ENCODE measurements at regions not wholly inside any gene's neighbourhood (a gene's known extent, or its start where the extent isn't known, plus 50 kb on each side); places are given as distances from the start of the nearest gene placed in this dataset.

DNA sequence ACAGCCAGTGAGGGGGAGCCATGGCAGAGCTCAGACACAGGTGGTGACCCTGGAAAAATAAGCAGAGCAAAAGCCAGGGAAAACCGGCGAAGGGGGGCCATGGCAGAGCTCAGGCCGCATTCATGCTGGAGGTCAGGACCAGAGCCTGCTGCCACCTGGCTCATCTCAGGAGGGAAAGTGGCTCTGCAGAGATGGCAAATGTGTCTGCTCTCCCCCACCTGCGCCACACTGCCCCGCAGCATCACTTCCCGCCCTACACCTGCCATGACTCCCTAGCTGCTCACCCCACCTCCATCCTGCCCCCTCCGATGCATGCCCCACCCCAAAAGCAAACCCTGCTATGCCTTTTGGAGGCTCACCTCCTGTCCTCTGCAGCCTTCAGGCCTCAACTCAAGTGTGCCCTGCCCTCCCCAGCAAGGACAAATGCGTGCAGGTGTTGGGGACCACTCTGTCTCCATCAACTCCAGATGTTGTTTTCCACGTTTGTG lies 123.2 kb upstream of the FGF3 start:
- no peaks in the 10 kb centered on the region for H4K20me1 ChIP-seq (ENCODE audit: control insufficient read depth, insufficient read depth, low read length, poor library complexity, severe bottlenecking)
- H3K27me3 ChIP-seq (replicated peaks in 1 of 4; ENCODE audit: control extremely low read depth in 1 of 4, control insufficient read depth in 3 of 4, insufficient read depth in 4 of 4, low read length in 3 of 4) = peaks cover 0 to 13% (median 0%) of the 10 kb centered on the region in 4 experiments
- CTCF ChIA-PET = no interaction called here
- H3K4me3 ChIP-seq (ENCODE audit: control extremely low read depth in 1 of 5, extremely low read depth in 1 of 5, insufficient read depth in 1 of 5, low read depth in 2 of 5, low read length in 4 of 5) = no peak overlapping the region
- Mint-ChIP-seq H3K9me3 (ENCODE audit: insufficient read depth) (no peaks in the 10 kb centered on the region), H3K27ac (no peak overlapping the region), H3K4me1 (no peaks in the 10 kb centered on the region), H3K4me3 (no peak overlapping the region), H3K27me3 (peaks cover 24% of the 10 kb centered on the region)
- no peaks in the 10 kb centered on the region for H3K36me3 ChIP-seq (replicated peaks in 1 of 2; ENCODE audit: control extremely low read depth in 1 of 2, control insufficient read depth in 1 of 2, extremely low read depth in 1 of 2, insufficient read depth in 2 of 2, low read length in 1 of 2)
- intact Hi-C loops (cut with micrococcal nuclease) = no loop called here
- H3K9me3 ChIP-seq (ENCODE audit: control extremely low read depth in 1 of 3, control insufficient read depth in 2 of 3, insufficient read depth in 1 of 3, low read length in 2 of 3) = peaks cover 0 to 7% (median 0%) of the 10 kb centered on the region in 3 donors
- POLR2A ChIA-PET = no interaction called here
- H3K27ac ChIP-seq (ENCODE audit: low read length in 2 of 2) = no peak overlapping the region
- no peak overlapping the region for H3K4me2 ChIP-seq (replicated peaks; ENCODE audit: low read depth, low read length, poor library complexity, severe bottlenecking)
- H3K4me1 ChIP-seq (ENCODE audit: control insufficient read depth in 2 of 2, insufficient read depth in 2 of 2, low read length in 2 of 2) = no peaks in the 10 kb centered on the region
- WGBS (ENCODE audit: insufficient coverage) = 94% methylated on average over 8 of the region's 9 CpGs
- H2AFZ ChIP-seq (ENCODE audit: insufficient read depth, low read depth, low read length, poor library complexity, severe bottlenecking) = no peak overlapping the region
- H3K9ac ChIP-seq (ENCODE audit: low read length) = no peak overlapping the region
- TF ChIP-seq, protein P1, sequence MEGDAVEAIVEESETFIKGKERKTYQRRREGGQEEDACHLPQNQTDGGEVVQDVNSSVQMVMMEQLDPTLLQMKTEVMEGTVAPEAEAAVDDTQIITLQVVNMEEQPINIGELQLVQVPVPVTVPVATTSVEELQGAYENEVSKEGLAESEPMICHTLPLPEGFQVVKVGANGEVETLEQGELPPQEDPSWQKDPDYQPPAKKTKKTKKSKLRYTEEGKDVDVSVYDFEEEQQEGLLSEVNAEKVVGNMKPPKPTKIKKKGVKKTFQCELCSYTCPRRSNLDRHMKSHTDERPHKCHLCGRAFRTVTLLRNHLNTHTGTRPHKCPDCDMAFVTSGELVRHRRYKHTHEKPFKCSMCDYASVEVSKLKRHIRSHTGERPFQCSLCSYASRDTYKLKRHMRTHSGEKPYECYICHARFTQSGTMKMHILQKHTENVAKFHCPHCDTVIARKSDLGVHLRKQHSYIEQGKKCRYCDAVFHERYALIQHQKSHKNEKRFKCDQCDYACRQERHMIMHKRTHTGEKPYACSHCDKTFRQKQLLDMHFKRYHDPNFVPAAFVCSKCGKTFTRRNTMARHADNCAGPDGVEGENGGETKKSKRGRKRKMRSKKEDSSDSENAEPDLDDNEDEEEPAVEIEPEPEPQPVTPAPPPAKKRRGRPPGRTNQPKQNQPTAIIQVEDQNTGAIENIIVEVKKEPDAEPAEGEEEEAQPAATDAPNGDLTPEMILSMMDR (IDR thresholded peaks at IDR 0.05) = no peak
- no peak for TF ChIP-seq EZH2 (IDR thresholded peaks at IDR 0.05; ENCODE audit: borderline replicate concordance, insufficient read depth, low read depth, low read length, poor library complexity, severe bottlenecking)
- no peaks in the 10 kb centered on the region for H3K79me2 ChIP-seq (ENCODE audit: control insufficient read depth, insufficient read depth, low read length)
- ATAC-seq (ENCODE audit: low read depth) (no peak), DNase-seq (no peak)

- intact Hi-C loops (cut with micrococcal nuclease) = no loop called here
- Histone ChIP-seq H3K4me3 (ENCODE audit: control extremely low read depth in 1 of 5, extremely low read depth in 1 of 5, insufficient read depth in 1 of 5, low read depth in 2 of 5, low read length in 4 of 5) (no peak overlapping the region), H3K4me1 (ENCODE audit: control insufficient read depth in 2 of 2, insufficient read depth in 2 of 2, low read length in 2 of 2) (no peaks in the 10 kb centered on the region), H3K9me3 (ENCODE audit: control extremely low read depth in 1 of 3, control insufficient read depth in 2 of 3, insufficient read depth in 1 of 3, low read length in 2 of 3) (peaks cover 0 to 7% (median 0%) of the 10 kb centered on the region in 3 donors), H4K20me1 (ENCODE audit: control insufficient read depth, insufficient read depth, low read length, poor library complexity, severe bottlenecking) (no peaks in the 10 kb centered on the region), H3K36me3 (replicated peaks in 1 of 2; ENCODE audit: control extremely low read depth in 1 of 2, control insufficient read depth in 1 of 2, extremely low read depth in 1 of 2, insufficient read depth in 2 of 2, low read length in 1 of 2) (no peaks in the 10 kb centered on the region), H3K27me3 (replicated peaks in 1 of 4; ENCODE audit: control extremely low read depth in 1 of 4, control insufficient read depth in 3 of 4, insufficient read depth in 4 of 4, low read length in 3 of 4) (peaks cover 0 to 13% (median 0%) of the 10 kb centered on the region in 4 experiments), H3K79me2 (ENCODE audit: control insufficient read depth, insufficient read depth, low read length) (no peaks in the 10 kb centered on the region), H3K4me2 (replicated peaks; ENCODE audit: low read depth, low read length, poor library complexity, severe bottlenecking) (no peak overlapping the region), H2AFZ (ENCODE audit: insufficient read depth, low read depth, low read length, poor library complexity, severe bottlenecking) (no peak overlapping the region), H3K9ac (ENCODE audit: low read length) (no peak overlapping the region), H3K27ac (ENCODE audit: low read length in 2 of 2) (no peak overlapping the region)
- ChIA-PET CTCF (no interaction called here), POLR2A (no interaction called here)
- no peak for ATAC-seq (ENCODE audit: low read depth)
- Mint-ChIP-seq H3K9me3 (ENCODE audit: insufficient read depth) (no peaks in the 10 kb centered on the region), H3K27me3 (peaks cover 28% of the 10 kb centered on the region), H3K4me1 (no peaks in the 10 kb centered on the region), H3K4me3 (no peak overlapping the region), H3K27ac (no peak overlapping the region)
- TF ChIP-seq, protein P1 (IDR thresholded peaks at IDR 0.05) = no peak
- TF ChIP-seq EZH2 (IDR thresholded peaks at IDR 0.05; ENCODE audit: borderline replicate concordance, insufficient read depth, low read depth, low read length, poor library complexity, severe bottlenecking) = no peak
- WGBS (ENCODE audit: insufficient coverage) = 75% methylated on average over 6 of the region's 6 CpGs
- DNase-seq = no peak
Measured at GRCh38 chr11:69943066-69943465, 123.8 kb upstream of the FGF3 start.
